GM19043 (cell line): ENCODE measurements at regions not wholly inside any gene's neighbourhood (a gene's known extent, or its start where the extent isn't known, plus 50 kb on each side); places are given as distances from the start of the nearest gene placed in this dataset.
"Not testable (repeated sequence)": the region's sequence is repeated elsewhere in the genome, so short reads cannot be mapped to it uniquely, and the experiment has no call there.

Experiments
- ATAC-seq: cut with Tn5 transposase; IDR thresholded peaks from one replicate; pipeline ENCODE4 v1.9.1; 2021; ENCODE audit warnings: low read depth; ENCODE audit not compliant: unreplicated experiment

- no peak for ATAC-seq
Measured at GRCh38 chr13:21871919-21872318, 201.0 kb downstream of the FGF9 start.

GRCh38 chr13:21872795-21873194, 201.9 kb downstream of the FGF9 start:
- no peak for ATAC-seq

- ATAC-seq = no peak
Measured at GRCh38 chr13:21875116-21875515, 204.2 kb downstream of the FGF9 start.

- ATAC-seq = no peak
Measured at GRCh38 chr13:21879263-21879914, 208.5 kb downstream of the FGF9 start.

- no peak for ATAC-seq
Measured at GRCh38 chr13:21882766-21883165, 211.9 kb downstream of the FGF9 start.

GRCh38 chr13:21883713-21884112, 212.8 kb downstream of the FGF9 start:
- ATAC-seq = no peak

- no peak for ATAC-seq
Measured at GRCh38 chr13:21884299-21884909, 213.5 kb downstream of the FGF9 start.

GRCh38 chr13:21884965-21885567, 214.2 kb downstream of the FGF9 start:
- no peak for ATAC-seq

GRCh38 chr13:21885714-21886224, 214.9 kb downstream of the FGF9 start:
- ATAC-seq = no peak

GRCh38 chr13:21889651-21890050, 218.8 kb downstream of the FGF9 start:
- ATAC-seq = no peak

GRCh38 chr13:21890220-21890619, 219.3 kb downstream of the FGF9 start:
- not testable (repeated sequence) for ATAC-seq

- no peak for ATAC-seq
Measured at GRCh38 chr13:21894091-21894490, 223.2 kb downstream of the FGF9 start.

GRCh38 chr13:21894703-21895699, 224.1 kb downstream of the FGF9 start:
- no peak for ATAC-seq

- no peak for ATAC-seq
Measured at GRCh38 chr13:21895779-21896178, 224.9 kb downstream of the FGF9 start.

GRCh38 chr13:21897161-21897560, 226.3 kb downstream of the FGF9 start:
- ATAC-seq = no peak

- ATAC-seq = no peak
Measured at GRCh38 chr13:21898459-21898858, 227.6 kb downstream of the FGF9 start.

GRCh38 chr13:21898945-21899344, 228.1 kb downstream of the FGF9 start:
- no peak for ATAC-seq

GRCh38 chr13:21901336-21901735, 230.5 kb downstream of the FGF9 start:
- no peak for ATAC-seq

GRCh38 chr13:21901811-21902708, 231.2 kb downstream of the FGF9 start:
- no peak for ATAC-seq

- no peak for ATAC-seq
Measured at GRCh38 chr13:21902709-21903098, 231.8 kb downstream of the FGF9 start.
